ENCODE measurements at regions not wholly inside any gene's neighbourhood (a gene's known extent, or its start where the extent isn't known, plus 50 kb on each side); places are given as distances from the start of the nearest gene placed in this dataset.

- WGBS: 66% methylated on average over 2 of the region's 2 CpGs
Observed at GRCh38 chr4:85151786-85152185, 185.3 kb upstream of the WDFY3 start.

GRCh38 chr4:85152480-85152879 lies 186.0 kb upstream of the WDFY3 start:
- no peaks in the 10 kb centered on the region for H3K4me1 ChIP-seq (ENCODE audit: control insufficient read depth in 4 of 4, insufficient read depth in 4 of 4, low read length in 3 of 4)
- H3K4me3 ChIP-seq (ENCODE audit: low read depth in 1 of 3, low read length in 3 of 3): no peak overlapping the region
- WGBS: 78% methylated on average over 3 of the region's 3 CpGs
- no peak overlapping the region for H3K27ac ChIP-seq (ENCODE audit: low read depth in 1 of 2, low read length in 2 of 2)
- H3K27me3 ChIP-seq (ENCODE audit: control insufficient read depth in 4 of 4, insufficient read depth in 4 of 4, low read length in 3 of 4): no peaks in the 10 kb centered on the region
- no peaks in the 10 kb centered on the region for H3K9me3 ChIP-seq (ENCODE audit: control insufficient read depth in 4 of 4, low read length in 3 of 4)
- H3K9ac ChIP-seq (ENCODE audit: low read depth in 1 of 2, low read length in 2 of 2): no peak overlapping the region
- DNase-seq (ENCODE audit: low spot score): no peak
- no peak for TF ChIP-seq RXRA (IDR thresholded peaks at IDR 0.05)
- TF ChIP-seq, protein P1, sequence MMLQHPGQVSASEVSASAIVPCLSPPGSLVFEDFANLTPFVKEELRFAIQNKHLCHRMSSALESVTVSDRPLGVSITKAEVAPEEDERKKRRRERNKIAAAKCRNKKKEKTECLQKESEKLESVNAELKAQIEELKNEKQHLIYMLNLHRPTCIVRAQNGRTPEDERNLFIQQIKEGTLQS (IDR thresholded peaks at IDR 0.05): no peak
- TF ChIP-seq, protein P2, sequence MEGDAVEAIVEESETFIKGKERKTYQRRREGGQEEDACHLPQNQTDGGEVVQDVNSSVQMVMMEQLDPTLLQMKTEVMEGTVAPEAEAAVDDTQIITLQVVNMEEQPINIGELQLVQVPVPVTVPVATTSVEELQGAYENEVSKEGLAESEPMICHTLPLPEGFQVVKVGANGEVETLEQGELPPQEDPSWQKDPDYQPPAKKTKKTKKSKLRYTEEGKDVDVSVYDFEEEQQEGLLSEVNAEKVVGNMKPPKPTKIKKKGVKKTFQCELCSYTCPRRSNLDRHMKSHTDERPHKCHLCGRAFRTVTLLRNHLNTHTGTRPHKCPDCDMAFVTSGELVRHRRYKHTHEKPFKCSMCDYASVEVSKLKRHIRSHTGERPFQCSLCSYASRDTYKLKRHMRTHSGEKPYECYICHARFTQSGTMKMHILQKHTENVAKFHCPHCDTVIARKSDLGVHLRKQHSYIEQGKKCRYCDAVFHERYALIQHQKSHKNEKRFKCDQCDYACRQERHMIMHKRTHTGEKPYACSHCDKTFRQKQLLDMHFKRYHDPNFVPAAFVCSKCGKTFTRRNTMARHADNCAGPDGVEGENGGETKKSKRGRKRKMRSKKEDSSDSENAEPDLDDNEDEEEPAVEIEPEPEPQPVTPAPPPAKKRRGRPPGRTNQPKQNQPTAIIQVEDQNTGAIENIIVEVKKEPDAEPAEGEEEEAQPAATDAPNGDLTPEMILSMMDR (IDR thresholded peaks at IDR 0.05; ENCODE audit: low read depth, low read length, missing input control): no peak
- H3K36me3 ChIP-seq (ENCODE audit: control insufficient read depth in 4 of 4, insufficient read depth in 3 of 4, low read depth in 1 of 4, low read length in 3 of 4): no peaks in the 10 kb centered on the region

More at GRCh38 chr4:85151786-85152185, 185.3 kb upstream of the WDFY3 start:
- Histone ChIP-seq H3K27ac (ENCODE audit: low read depth in 1 of 2, low read length in 2 of 2) (no peak overlapping the region), H3K27me3 (ENCODE audit: control insufficient read depth in 4 of 4, insufficient read depth in 4 of 4, low read length in 3 of 4) (no peaks in the 10 kb centered on the region), H3K4me3 (ENCODE audit: low read depth in 1 of 3, low read length in 3 of 3) (no peak overlapping the region), H3K36me3 (ENCODE audit: control insufficient read depth in 4 of 4, insufficient read depth in 3 of 4, low read depth in 1 of 4, low read length in 3 of 4) (no peaks in the 10 kb centered on the region), H3K9ac (ENCODE audit: low read depth in 1 of 2, low read length in 2 of 2) (no peak overlapping the region), H3K4me1 (ENCODE audit: control insufficient read depth in 4 of 4, insufficient read depth in 4 of 4, low read length in 3 of 4) (no peaks in the 10 kb centered on the region), H3K9me3 (ENCODE audit: control insufficient read depth in 4 of 4, low read length in 3 of 4) (no peaks in the 10 kb centered on the region)
- TF ChIP-seq TAF1 (conservative IDR thresholded peaks at IDR 0.05): no peak
- no peak for TF ChIP-seq GABPA (IDR thresholded peaks at IDR 0.05 in 1 of 2, conservative IDR thresholded peaks at IDR 0.05 in 1 of 2)
- TF ChIP-seq RXRA (IDR thresholded peaks at IDR 0.05): no peak
- TF ChIP-seq HNF4A (conservative IDR thresholded peaks at IDR 0.05): no peak
- TF ChIP-seq JUND (IDR thresholded peaks at IDR 0.05): no peak
- TF ChIP-seq SP1 (IDR thresholded peaks at IDR 0.05): no peak
- TF ChIP-seq, protein P3, sequence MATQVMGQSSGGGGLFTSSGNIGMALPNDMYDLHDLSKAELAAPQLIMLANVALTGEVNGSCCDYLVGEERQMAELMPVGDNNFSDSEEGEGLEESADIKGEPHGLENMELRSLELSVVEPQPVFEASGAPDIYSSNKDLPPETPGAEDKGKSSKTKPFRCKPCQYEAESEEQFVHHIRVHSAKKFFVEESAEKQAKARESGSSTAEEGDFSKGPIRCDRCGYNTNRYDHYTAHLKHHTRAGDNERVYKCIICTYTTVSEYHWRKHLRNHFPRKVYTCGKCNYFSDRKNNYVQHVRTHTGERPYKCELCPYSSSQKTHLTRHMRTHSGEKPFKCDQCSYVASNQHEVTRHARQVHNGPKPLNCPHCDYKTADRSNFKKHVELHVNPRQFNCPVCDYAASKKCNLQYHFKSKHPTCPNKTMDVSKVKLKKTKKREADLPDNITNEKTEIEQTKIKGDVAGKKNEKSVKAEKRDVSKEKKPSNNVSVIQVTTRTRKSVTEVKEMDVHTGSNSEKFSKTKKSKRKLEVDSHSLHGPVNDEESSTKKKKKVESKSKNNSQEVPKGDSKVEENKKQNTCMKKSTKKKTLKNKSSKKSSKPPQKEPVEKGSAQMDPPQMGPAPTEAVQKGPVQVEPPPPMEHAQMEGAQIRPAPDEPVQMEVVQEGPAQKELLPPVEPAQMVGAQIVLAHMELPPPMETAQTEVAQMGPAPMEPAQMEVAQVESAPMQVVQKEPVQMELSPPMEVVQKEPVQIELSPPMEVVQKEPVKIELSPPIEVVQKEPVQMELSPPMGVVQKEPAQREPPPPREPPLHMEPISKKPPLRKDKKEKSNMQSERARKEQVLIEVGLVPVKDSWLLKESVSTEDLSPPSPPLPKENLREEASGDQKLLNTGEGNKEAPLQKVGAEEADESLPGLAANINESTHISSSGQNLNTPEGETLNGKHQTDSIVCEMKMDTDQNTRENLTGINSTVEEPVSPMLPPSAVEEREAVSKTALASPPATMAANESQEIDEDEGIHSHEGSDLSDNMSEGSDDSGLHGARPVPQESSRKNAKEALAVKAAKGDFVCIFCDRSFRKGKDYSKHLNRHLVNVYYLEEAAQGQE (IDR thresholded peaks at IDR 0.05): no peak
- TF ChIP-seq RAD21 (IDR thresholded peaks at IDR 0.05): no peak
- TF ChIP-seq, protein P4, sequence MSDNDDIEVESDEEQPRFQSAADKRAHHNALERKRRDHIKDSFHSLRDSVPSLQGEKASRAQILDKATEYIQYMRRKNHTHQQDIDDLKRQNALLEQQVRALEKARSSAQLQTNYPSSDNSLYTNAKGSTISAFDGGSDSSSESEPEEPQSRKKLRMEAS (IDR thresholded peaks at IDR 0.05): no peak
- TF ChIP-seq HNF4G (IDR thresholded peaks at IDR 0.05): no peak
- TF ChIP-seq, protein P5, sequence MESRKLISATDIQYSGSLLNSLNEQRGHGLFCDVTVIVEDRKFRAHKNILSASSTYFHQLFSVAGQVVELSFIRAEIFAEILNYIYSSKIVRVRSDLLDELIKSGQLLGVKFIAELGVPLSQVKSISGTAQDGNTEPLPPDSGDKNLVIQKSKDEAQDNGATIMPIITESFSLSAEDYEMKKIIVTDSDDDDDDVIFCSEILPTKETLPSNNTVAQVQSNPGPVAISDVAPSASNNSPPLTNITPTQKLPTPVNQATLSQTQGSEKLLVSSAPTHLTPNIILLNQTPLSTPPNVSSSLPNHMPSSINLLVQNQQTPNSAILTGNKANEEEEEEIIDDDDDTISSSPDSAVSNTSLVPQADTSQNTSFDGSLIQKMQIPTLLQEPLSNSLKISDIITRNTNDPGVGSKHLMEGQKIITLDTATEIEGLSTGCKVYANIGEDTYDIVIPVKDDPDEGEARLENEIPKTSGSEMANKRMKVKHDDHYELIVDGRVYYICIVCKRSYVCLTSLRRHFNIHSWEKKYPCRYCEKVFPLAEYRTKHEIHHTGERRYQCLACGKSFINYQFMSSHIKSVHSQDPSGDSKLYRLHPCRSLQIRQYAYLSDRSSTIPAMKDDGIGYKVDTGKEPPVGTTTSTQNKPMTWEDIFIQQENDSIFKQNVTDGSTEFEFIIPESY (IDR thresholded peaks at IDR 0.05): no peak
- TF ChIP-seq, protein P2 (IDR thresholded peaks at IDR 0.05; ENCODE audit: low read depth, low read length, missing input control): no peak
- DNase-seq (ENCODE audit: low spot score): no peak
